Upper lobe of right lung (tissue), 1 donor: ENCODE measurements at regions not wholly inside any gene's neighbourhood (a gene's known extent, or its start where the extent isn't known, plus 50 kb on each side); places are given as distances from the start of the nearest gene placed in this dataset.

Experiments used
- ATAC-seq: fragments of 200-7000 bp; cut with Tn5 transposase; one replicate; pipeline ENCODE4 v1.9.1; 2020; ENCODE audit warnings: mild to moderate bottlenecking, moderate library complexity
- DNase-seq: peaks from one replicate; pipeline ENCODE4 v3.0.0-alpha.2; 2020
- H3K27ac ChIP-seq: fragments of 200-600 bp; one replicate; pipeline ENCODE4 v1.8.0; 2022
- H3K27me3 ChIP-seq: fragments of 200-600 bp; one replicate; pipeline ENCODE4 v1.8.0; 2022; ENCODE audit warnings: mild to moderate bottlenecking
- H3K36me3 ChIP-seq: fragments of 200-600 bp; one replicate; pipeline ENCODE4 v1.8.0; 2022
- H3K4me1 ChIP-seq: fragments of 200-600 bp; one replicate; pipeline ENCODE4 v1.8.0; 2022
- H3K4me3 ChIP-seq: fragments of 200-600 bp; one replicate; pipeline ENCODE4 v1.8.0; 2022; ENCODE audit warnings: mild to moderate bottlenecking
- H3K9me3 ChIP-seq: fragments of 200-600 bp; one replicate; pipeline ENCODE4 v1.8.0; 2022
- CTCF ChIP-seq: fragments of 200-600 bp; IDR thresholded peaks from one replicate; pipeline ENCODE4 v1.8.0; 2022; ENCODE audit warnings: antibody characterized with exemption
- intact Hi-C: fragments of 100-400 bp; cut with DNase I; formaldehyde crosslinking; loops from one replicate; pipeline ENCODE4 v1.11.0; 2022
- donor health status: DM: no; HTN: yes; CAD: no; lungs with severe emphysema.

GRCh38 chr10:64007157-64007556 lies 486.0 kb downstream of the REEP3 start:
- intact Hi-C loops: no loop called here
- Histone ChIP-seq H3K27ac (no peak overlapping the region), H3K9me3 (no peaks in the 10 kb centered on the region), H3K36me3 (no peaks in the 10 kb centered on the region), H3K27me3 (no peaks in the 10 kb centered on the region), H3K4me1 (no peaks in the 10 kb centered on the region), H3K4me3 (no peak overlapping the region)
- no peak for TF ChIP-seq CTCF
- ATAC-seq (no peak), DNase-seq (no peak)

GRCh38 chr10:64010711-64011110 lies 489.5 kb downstream of the REEP3 start:
- no peak overlapping the region for H3K4me3 ChIP-seq
- no peak overlapping the region for H3K27ac ChIP-seq
- ATAC-seq (no peak), DNase-seq (no peak)
- no peaks in the 10 kb centered on the region for H3K27me3 ChIP-seq
- H3K36me3 ChIP-seq: no peaks in the 10 kb centered on the region
- TF ChIP-seq CTCF: no peak
- no peaks in the 10 kb centered on the region for H3K9me3 ChIP-seq
- H3K4me1 ChIP-seq: no peaks in the 10 kb centered on the region
- intact Hi-C loops: no loop called here

- no peak overlapping the region for H3K4me3 ChIP-seq
- TF ChIP-seq CTCF: no peak
- H3K4me1 ChIP-seq: no peaks in the 10 kb centered on the region
- H3K9me3 ChIP-seq: no peaks in the 10 kb centered on the region
- ATAC-seq (no peak), DNase-seq (no peak)
- intact Hi-C loops: no loop called here
- no peaks in the 10 kb centered on the region for H3K27me3 ChIP-seq
- no peak overlapping the region for H3K27ac ChIP-seq
- H3K36me3 ChIP-seq: no peaks in the 10 kb centered on the region
These were observed 490.9 kb downstream of the REEP3 start for GRCh38 chr10:64011912-64012714.

GRCh38 chr10:64014281-64014680 lies 493.1 kb downstream of the REEP3 start:
- Histone ChIP-seq H3K27me3 (no peaks in the 10 kb centered on the region), H3K4me1 (no peaks in the 10 kb centered on the region), H3K36me3 (no peaks in the 10 kb centered on the region), H3K9me3 (no peaks in the 10 kb centered on the region), H3K4me3 (no peak overlapping the region), H3K27ac (no peak overlapping the region)
- DNase-seq (no peak), ATAC-seq (no peak)
- intact Hi-C loops: no loop called here
- no peak for TF ChIP-seq CTCF

GRCh38 chr10:64023926-64024470 lies 502.8 kb downstream of the REEP3 start:
- Histone ChIP-seq H3K36me3 (no peaks in the 10 kb centered on the region), H3K27me3 (no peaks in the 10 kb centered on the region), H3K4me3 (no peak overlapping the region), H3K4me1 (no peaks in the 10 kb centered on the region), H3K27ac (no peak overlapping the region), H3K9me3 (no peaks in the 10 kb centered on the region)
- TF ChIP-seq CTCF: no peak
- DNase-seq (no peak), ATAC-seq (no peak)
- intact Hi-C loops: no loop called here
